ENCODE measurements at regions not wholly inside any gene's neighbourhood (a gene's known extent, or its start where the extent isn't known, plus 50 kb on each side); places are given as distances from the start of the nearest gene placed in this dataset.
A peak's percentile ranks its signal among the peaks of the same experiment; 100 is the strongest.

DNA sequence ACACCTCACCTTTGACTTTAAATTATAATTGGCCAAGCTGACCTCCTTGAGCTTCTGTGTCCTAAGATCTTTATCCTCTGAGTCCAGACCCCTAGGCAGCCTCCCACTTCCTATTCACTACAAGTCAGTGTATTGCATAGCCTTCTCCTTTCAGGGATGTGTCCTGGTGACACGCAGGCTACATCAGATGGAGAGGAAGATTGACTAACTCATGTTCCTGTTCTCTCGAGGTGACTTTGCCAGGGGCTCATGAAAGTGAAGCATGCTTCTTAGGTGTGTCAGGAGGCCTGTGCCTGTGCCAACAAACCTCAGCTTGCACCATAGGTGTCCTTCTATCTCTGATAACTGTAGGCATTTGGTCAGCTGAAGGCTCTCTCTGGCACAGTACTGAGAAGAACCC is 195.7 kb upstream of the HS3ST1 start:
- intact Hi-C loops (cut with micrococcal nuclease) = no loop called here
- Mint-ChIP-seq H3K9me3 (no peaks in the 10 kb centered on the region), H3K27ac (no peak overlapping the region), H3K36me3 (ENCODE audit: low read depth) (no peaks in the 10 kb centered on the region), H3K4me3 (no peak overlapping the region), H3K27me3 (no peaks in the 10 kb centered on the region), H3K4me1 (ENCODE audit: low read depth) (peaks cover 16% of the 10 kb centered on the region)

DNA sequence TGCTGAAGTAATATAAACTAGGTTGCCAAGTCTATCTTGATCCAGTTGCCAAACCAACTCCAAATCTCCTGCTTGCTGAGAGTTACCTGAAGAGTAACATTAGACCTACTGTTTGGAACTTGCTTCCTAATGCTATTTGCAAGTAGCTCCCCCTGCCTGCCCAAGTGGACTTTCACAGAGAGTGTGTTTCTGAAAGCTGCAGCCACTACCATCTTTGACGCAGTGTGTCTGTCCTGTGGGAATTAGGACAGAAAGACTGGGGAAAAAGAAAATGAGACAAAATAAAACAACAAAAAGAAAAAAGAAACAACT is 195.0 kb upstream of the HS3ST1 start:
- H3K27ac Mint-ChIP-seq = no peak overlapping the region
- H3K36me3 Mint-ChIP-seq (ENCODE audit: low read depth) = no peaks in the 10 kb centered on the region
- H3K27me3 Mint-ChIP-seq = no peaks in the 10 kb centered on the region
- no peaks in the 10 kb centered on the region for H3K9me3 Mint-ChIP-seq
- peaks cover 23% of the 10 kb centered on the region for H3K4me1 Mint-ChIP-seq (ENCODE audit: low read depth)
- intact Hi-C loops (cut with micrococcal nuclease) = no loop called here
- no peak overlapping the region for H3K4me3 Mint-ChIP-seq

DNA sequence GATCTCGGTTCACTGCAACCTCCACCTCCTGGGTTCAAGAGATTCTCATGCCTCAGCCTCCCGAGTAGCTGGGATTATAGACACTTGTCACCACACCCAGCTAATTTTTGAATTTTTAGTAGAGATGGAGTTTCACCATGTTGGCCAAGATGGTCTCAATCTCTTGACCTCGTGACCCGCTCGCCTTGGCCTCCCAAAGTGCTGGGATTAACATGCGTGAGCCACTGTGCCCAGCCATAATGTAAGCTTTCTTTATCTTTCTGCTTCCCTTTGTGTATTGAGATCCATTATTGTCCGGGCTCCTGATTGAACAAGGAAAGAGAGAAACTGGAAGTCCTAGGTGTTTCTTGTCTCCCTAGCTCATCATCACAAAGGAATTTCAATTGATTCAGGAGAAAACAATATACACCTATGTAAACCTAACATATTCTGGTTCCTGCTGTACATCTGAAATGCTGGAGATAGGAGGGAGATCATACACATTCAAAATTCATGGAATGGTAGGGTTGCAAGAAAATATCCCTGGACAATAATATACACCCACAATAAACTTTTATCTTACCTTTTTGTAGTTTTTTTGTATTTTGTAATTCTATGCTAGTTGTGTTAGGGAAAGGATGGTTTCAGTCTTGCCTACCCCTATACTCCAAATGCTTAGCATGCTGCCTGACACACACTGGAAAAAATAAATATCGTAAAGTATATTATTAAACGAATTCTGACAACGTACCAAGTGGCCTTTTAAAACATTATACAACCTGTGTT is 194.4 kb upstream of the HS3ST1 start:
- no peaks in the 10 kb centered on the region for H3K9me3 Mint-ChIP-seq
- no peaks in the 10 kb centered on the region for H3K36me3 Mint-ChIP-seq (ENCODE audit: low read depth)
- no peaks in the 10 kb centered on the region for H3K27me3 Mint-ChIP-seq
- peaks cover 28% of the 10 kb centered on the region for H3K4me1 Mint-ChIP-seq (ENCODE audit: low read depth)
- H3K27ac Mint-ChIP-seq = no peak overlapping the region
- H3K4me3 Mint-ChIP-seq = no peak overlapping the region
- intact Hi-C loops (cut with micrococcal nuclease) = no loop called here

DNA sequence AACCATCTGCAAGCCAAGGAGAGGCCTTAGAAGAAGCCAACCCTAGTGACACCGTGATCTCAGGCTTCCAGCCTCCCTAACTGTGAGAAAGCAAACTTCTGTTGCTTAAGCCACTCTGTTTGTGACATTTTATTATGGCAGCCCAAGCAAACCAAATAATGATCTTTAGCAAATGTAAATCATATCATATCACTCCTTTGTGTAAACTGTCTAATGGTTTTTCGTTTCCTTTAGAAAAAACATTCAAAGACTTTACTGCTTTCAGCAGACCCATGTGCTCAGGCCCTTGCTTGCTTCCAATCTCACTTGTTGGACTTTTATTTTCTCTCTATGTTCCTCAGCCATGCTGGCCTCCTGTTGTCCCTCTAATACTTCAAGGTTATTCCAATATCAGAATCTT is 192.2 kb upstream of the HS3ST1 start:
- intact Hi-C loops (cut with micrococcal nuclease) = no loop called here
- H3K27ac Mint-ChIP-seq = no peak overlapping the region
- H3K27me3 Mint-ChIP-seq = no peaks in the 10 kb centered on the region
- H3K4me3 Mint-ChIP-seq = no peak overlapping the region
- no peaks in the 10 kb centered on the region for H3K9me3 Mint-ChIP-seq
- H3K36me3 Mint-ChIP-seq (ENCODE audit: low read depth) = no peaks in the 10 kb centered on the region
- H3K4me1 Mint-ChIP-seq (ENCODE audit: low read depth) = peaks cover 33% of the 10 kb centered on the region

DNA sequence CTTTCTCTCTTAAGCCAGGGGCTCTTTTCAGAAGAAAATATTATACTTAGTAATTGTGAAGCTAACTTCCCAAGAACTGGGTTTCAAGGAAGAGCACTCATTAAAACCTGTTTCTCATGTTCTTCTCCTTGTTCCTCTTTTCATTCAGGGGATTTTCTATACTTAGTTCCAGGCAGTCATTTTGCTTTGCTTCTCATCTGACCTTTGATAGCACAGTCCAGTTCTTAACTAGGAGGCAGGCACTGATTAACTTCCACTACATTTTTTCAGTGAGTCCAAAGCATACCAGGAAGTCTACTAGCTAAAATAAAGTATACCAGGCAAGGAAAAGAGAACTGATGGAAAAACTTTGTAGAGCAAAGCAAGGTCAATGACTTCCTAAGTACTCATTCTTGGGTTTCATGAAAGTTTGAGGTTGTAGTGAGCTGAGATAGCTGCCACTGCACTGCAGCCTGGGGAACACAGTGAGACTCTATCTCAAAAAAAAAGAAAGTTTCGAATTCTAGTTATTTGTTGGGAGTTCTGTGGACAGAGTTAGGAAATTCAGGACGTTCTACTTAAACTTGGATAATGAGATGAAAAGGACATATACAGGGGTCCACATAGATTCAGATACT is 190.1 kb upstream of the HS3ST1 start:
- H3K27ac Mint-ChIP-seq = peak overlapping the region; percentile 28

DNA sequence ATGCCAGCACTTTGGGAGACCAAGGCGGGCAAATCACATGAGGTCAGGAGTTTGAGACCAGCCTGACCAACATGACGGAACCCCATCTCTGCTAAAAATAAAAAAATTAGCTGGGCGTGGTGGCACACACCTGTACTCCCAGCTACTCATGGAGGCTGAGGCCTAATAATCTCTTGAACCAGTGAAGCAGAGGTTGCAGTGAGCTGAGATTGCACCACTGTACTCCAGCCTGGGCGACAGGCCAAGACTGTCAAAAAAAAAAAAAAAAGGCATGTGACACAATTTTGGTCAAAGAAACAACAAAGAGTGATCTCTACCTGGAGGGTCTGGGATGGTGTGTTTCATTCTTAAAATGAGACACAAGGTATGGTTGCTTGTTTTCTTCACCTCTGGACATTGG is 188.2 kb upstream of the HS3ST1 start:
- Mint-ChIP-seq H3K27me3 (no peaks in the 10 kb centered on the region), H3K27ac (no peak overlapping the region), H3K9me3 (no peaks in the 10 kb centered on the region), H3K4me3 (no peak overlapping the region), H3K4me1 (ENCODE audit: low read depth) (peaks cover 26% of the 10 kb centered on the region), H3K36me3 (ENCODE audit: low read depth) (no peaks in the 10 kb centered on the region)
- intact Hi-C loops (cut with micrococcal nuclease) = loop anchor here (10.0 kb wide), 1 partner anchor 182 kb away; no protein-coding TSS in a partner anchor

More for the DNA sequence above, 190.1 kb upstream of the HS3ST1 start:
- Mint-ChIP-seq H3K36me3 (ENCODE audit: low read depth) (no peaks in the 10 kb centered on the region), H3K4me1 (ENCODE audit: low read depth) (peaks cover 29% of the 10 kb centered on the region), H3K9me3 (no peaks in the 10 kb centered on the region), H3K4me3 (no peak overlapping the region), H3K27me3 (no peaks in the 10 kb centered on the region)
- intact Hi-C loops (cut with micrococcal nuclease) = loop anchor here (10.0 kb wide), 1 partner anchor 184 kb away; no protein-coding TSS in a partner anchor

DNA sequence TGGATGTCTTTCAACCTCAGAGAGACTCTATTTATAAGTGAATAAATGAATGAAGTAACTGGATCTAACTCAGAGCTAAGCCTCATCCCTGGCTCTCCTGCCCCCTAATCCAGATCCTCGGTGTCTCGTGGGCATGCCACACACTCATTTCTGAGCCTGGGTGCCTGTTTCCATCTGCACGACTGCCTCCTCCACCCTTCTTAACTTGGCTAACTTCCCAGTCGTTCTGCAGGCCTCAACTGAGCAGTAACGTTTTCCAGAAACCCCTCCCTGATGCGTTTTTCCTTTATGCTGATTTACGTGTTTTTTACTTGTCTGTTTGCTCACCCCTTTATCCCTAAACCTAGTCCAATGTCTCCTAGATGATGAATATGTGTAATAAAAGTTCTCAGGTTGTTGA is 186.9 kb upstream of the HS3ST1 start:
- no peaks in the 10 kb centered on the region for H3K9me3 Mint-ChIP-seq
- intact Hi-C loops (cut with micrococcal nuclease) = loop anchor here (10.0 kb wide), 1 partner anchor 181 kb away; no protein-coding TSS in a partner anchor
- peaks cover 28% of the 10 kb centered on the region for H3K4me1 Mint-ChIP-seq (ENCODE audit: low read depth)
- no peaks in the 10 kb centered on the region for H3K36me3 Mint-ChIP-seq (ENCODE audit: low read depth)
- no peaks in the 10 kb centered on the region for H3K27me3 Mint-ChIP-seq
- H3K4me3 Mint-ChIP-seq = no peak overlapping the region
- H3K27ac Mint-ChIP-seq = no peak overlapping the region

DNA sequence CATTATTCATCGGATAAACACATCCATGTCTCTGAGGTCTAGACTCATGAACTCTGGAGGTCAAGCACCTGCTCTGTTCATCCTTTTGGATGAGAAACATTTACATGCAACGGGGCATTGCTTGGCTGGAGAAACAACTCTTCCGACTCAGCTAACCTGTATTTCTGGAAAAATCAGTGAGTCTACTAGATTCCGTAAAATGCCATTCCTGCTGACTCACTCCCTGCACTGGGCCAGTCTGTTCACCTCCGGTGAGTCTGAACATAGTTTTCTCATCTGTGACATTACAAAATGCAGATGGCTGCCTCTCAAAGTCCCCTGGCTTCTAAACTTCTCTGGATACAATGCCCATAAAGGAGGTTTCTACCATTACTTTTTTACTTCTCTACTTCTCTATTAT is 185.7 kb upstream of the HS3ST1 start:
- no peaks in the 10 kb centered on the region for H3K36me3 Mint-ChIP-seq (ENCODE audit: low read depth)
- H3K27me3 Mint-ChIP-seq = no peaks in the 10 kb centered on the region
- H3K4me3 Mint-ChIP-seq = no peak overlapping the region
- peaks cover 23% of the 10 kb centered on the region for H3K4me1 Mint-ChIP-seq (ENCODE audit: low read depth)
- intact Hi-C loops (cut with micrococcal nuclease) = loop anchor here (10.0 kb wide), 1 partner anchor 180 kb away; no protein-coding TSS in a partner anchor
- no peak overlapping the region for H3K27ac Mint-ChIP-seq
- H3K9me3 Mint-ChIP-seq = no peaks in the 10 kb centered on the region

DNA sequence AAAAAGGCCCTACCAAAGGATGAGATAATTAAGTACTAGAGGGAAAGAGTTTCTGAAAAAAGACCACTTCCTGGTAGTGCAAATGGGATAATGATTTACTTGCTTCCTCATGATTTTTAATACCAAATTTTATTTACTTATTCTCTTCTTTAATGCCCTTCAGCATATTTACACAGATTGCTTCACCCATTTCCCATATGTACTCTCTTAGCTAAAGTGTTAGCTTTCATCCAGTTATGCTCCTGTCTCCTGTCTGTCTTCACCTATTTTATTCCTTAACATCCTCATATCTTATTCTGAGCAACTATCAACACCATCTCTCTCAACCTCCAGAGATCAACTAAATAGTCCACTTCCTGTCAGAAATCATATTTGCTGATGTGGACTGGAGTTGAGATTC is 183.2 kb upstream of the HS3ST1 start:
- Mint-ChIP-seq H3K27me3 (no peaks in the 10 kb centered on the region), H3K4me3 (no peak overlapping the region), H3K27ac (no peak overlapping the region), H3K36me3 (ENCODE audit: low read depth) (no peaks in the 10 kb centered on the region), H3K4me1 (ENCODE audit: low read depth) (peaks cover 5% of the 10 kb centered on the region), H3K9me3 (no peaks in the 10 kb centered on the region)
- intact Hi-C loops (cut with micrococcal nuclease) = loop anchor here (10.0 kb wide), 1 partner anchor 177 kb away; no protein-coding TSS in a partner anchor

DNA sequence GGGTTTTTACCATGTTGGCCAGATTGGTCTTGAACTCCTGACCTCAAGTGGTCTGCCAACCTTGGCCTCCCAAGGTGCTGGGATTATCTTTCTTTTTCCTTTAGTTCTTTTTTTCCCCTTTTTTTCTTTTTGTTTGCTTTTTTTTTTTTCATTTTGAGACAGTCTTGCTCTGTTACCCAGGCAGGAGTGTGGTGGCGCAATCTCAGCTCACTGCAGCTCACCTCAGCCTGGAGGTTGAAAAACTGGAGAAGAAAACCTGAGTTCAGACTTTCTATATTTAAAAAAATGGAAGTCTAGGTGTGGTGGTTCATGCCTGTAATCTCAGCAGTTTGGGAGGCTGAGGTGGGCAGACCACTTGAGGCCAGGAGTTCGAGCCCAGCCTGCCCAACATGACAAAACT is 181.1 kb upstream of the HS3ST1 start:
- no peak overlapping the region for H3K4me3 Mint-ChIP-seq
- intact Hi-C loops (cut with micrococcal nuclease) = loop anchor here (10.0 kb wide), 1 partner anchor 175 kb away; no protein-coding TSS in a partner anchor
- H3K4me1 Mint-ChIP-seq (ENCODE audit: low read depth) = peaks cover 5% of the 10 kb centered on the region
- no peaks in the 10 kb centered on the region for H3K27me3 Mint-ChIP-seq
- no peaks in the 10 kb centered on the region for H3K36me3 Mint-ChIP-seq (ENCODE audit: low read depth)
- no peak overlapping the region for H3K27ac Mint-ChIP-seq
- no peaks in the 10 kb centered on the region for H3K9me3 Mint-ChIP-seq

DNA sequence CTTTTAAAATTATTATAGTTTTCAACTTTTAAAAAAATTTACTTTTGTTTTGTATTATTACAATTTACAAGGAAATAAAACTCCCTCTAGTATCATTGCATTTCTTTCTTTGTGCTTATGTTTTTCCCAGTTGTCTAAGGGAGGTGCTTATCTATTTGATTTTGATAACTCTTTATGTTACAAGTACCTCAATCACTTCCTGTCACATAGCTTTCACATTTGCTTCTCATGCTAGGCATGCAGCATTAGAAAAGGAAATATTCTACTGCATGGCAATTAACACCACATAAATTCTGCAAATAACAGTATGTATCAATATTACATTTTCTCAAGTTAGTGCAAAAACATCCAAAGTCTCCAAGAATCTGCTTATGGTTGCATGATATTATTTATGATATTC is 180.3 kb upstream of the HS3ST1 start:
- H3K9me3 Mint-ChIP-seq = no peaks in the 10 kb centered on the region
- H3K4me1 Mint-ChIP-seq (ENCODE audit: low read depth) = peaks cover 5% of the 10 kb centered on the region
- intact Hi-C loops (cut with micrococcal nuclease) = no loop called here
- H3K4me3 Mint-ChIP-seq = no peak overlapping the region
- no peaks in the 10 kb centered on the region for H3K27me3 Mint-ChIP-seq
- no peaks in the 10 kb centered on the region for H3K36me3 Mint-ChIP-seq (ENCODE audit: low read depth)
- H3K27ac Mint-ChIP-seq = no peak overlapping the region

DNA sequence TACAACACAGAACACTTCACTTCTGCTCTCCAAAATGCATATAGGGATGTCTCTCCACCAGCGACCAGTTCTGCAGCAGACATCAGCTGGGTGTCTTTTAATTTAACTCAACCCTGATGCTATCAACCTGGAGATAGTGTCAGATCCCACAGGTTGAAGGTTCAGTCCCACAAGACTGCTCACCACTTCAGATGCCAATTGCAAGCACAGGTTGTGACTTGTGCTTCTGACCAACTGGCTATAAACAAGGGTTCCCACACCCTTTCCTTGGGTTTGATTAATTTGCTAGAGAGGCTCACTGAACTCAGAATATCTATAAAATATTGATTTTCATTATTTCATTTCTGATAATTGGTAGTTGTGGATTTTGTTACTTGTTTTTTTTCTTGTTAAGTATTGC is 177.4 kb upstream of the HS3ST1 start:
- Mint-ChIP-seq H3K27ac (no peak overlapping the region), H3K9me3 (no peaks in the 10 kb centered on the region), H3K36me3 (ENCODE audit: low read depth) (no peaks in the 10 kb centered on the region), H3K4me1 (ENCODE audit: low read depth) (no peaks in the 10 kb centered on the region), H3K27me3 (no peaks in the 10 kb centered on the region), H3K4me3 (no peak overlapping the region)
- intact Hi-C loops (cut with micrococcal nuclease) = no loop called here

DNA sequence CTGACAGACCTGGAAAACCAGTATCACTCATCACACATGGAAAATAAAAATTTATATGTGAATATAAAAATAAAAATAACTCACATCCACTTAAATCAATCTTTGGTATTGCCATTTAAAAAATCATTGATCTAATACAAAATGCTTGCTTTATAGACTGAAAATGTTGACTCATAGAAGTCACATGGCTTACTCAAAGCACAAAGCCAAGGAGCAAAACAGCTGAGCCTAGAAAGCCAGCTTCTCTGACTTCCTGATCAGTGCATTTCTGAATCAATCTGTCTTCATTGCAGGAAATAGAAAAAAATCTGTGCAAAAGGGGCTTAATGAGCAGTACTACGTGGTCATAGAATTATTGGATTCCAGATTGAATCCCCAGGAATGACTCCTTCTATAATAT is 176.9 kb upstream of the HS3ST1 start:
- Mint-ChIP-seq H3K27ac (no peak overlapping the region), H3K4me3 (no peak overlapping the region), H3K9me3 (no peaks in the 10 kb centered on the region), H3K36me3 (ENCODE audit: low read depth) (no peaks in the 10 kb centered on the region), H3K4me1 (ENCODE audit: low read depth) (no peaks in the 10 kb centered on the region), H3K27me3 (no peaks in the 10 kb centered on the region)
- intact Hi-C loops (cut with micrococcal nuclease) = no loop called here

DNA sequence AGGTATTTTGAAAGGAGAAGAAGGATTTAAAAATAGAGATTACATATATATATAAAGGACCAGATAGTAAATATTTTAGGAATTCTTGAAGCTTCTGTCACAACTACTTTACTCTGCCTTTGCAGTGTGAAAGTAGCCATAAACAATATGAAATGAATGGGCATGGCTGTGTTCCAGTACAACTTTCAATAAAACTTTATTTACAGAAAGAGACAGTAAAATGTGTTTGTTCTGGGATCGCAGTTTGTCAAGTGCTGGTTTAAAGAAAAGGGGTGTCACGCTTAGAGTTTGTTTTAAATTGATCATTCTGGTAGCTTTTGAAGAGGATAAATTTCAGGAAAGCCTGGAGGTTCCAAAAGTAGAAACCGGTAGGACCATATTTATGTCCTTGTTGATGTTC is 176.1 kb upstream of the HS3ST1 start:
- H3K4me3 Mint-ChIP-seq = no peak overlapping the region
- H3K36me3 Mint-ChIP-seq (ENCODE audit: low read depth) = no peaks in the 10 kb centered on the region
- H3K9me3 Mint-ChIP-seq = no peaks in the 10 kb centered on the region
- H3K27ac Mint-ChIP-seq = no peak overlapping the region
- intact Hi-C loops (cut with micrococcal nuclease) = no loop called here
- no peaks in the 10 kb centered on the region for H3K4me1 Mint-ChIP-seq (ENCODE audit: low read depth)
- H3K27me3 Mint-ChIP-seq = no peaks in the 10 kb centered on the region
